Keratinocyte (primary cell): ENCODE measurements at regions not wholly inside any gene's neighbourhood (a gene's known extent, or its start where the extent isn't known, plus 50 kb on each side); places are given as distances from the start of the nearest gene placed in this dataset.

Experiments used
- DNase-seq: peaks from one replicate; pipeline ENCODE4 v3.0.0-alpha.2; 2011; ENCODE audit warnings: low read depth, missing footprints, low spot score
- FAIRE-seq: peaks from 2 replicates; lab custom pipeline; 2011; peaks lifted over from hg19 to GRCh38; lab: Jason Lieb, UNC
- H2AFZ ChIP-seq: 2 replicates; pipeline ENCODE4 v1.6.0; 2012; ENCODE audit warnings: low read length, control low read depth, inconsistent platforms; ENCODE audit not compliant: control insufficient read depth
- H3K27ac ChIP-seq: 2 replicates; pipeline ENCODE4 v1.5.1; 2011; ENCODE audit warnings: low read length; ENCODE audit not compliant: control insufficient read depth, insufficient read depth
- H3K27me3 ChIP-seq: 3 replicates; pipeline ENCODE4 v1.6.0; 2011; ENCODE audit warnings: low read length; ENCODE audit not compliant: control insufficient read depth, insufficient read depth; ENCODE audit errors: extremely low read depth
- H3K36me3 ChIP-seq, 2 experiments: 2 replicates in 1 of 2; 3 replicates in 1 of 2; pipeline ENCODE4 v1.5.1; 2011; ENCODE audit warnings: low read length in 2 of 2, mild to moderate bottlenecking in 1 of 2; ENCODE audit not compliant: control insufficient read depth in 2 of 2, insufficient read depth in 2 of 2; ENCODE audit errors: extremely low read depth in 1 of 2
- H3K4me1 ChIP-seq: 3 replicates; pipeline ENCODE4 v1.5.1; 2011; ENCODE audit warnings: low read length; ENCODE audit not compliant: control insufficient read depth, insufficient read depth; ENCODE audit errors: extremely low read depth
- H3K4me2 ChIP-seq: 3 replicates; pipeline ENCODE4 v1.6.0; 2011; ENCODE audit warnings: low read depth, low read length; ENCODE audit not compliant: control insufficient read depth, insufficient read depth; ENCODE audit errors: extremely low read depth
- H3K4me3 ChIP-seq, 3 experiments: fragments of 200-600 bp in 1 of 3; sonication (generic) in 1 of 3; 2 replicates in 2 of 3; 3 replicates in 1 of 3; pipeline ENCODE4 v1.5.1; 2011 to 2016; ENCODE audit warnings: low read length in 3 of 3, mild to moderate bottlenecking in 3 of 3, control low read depth in 2 of 3, inconsistent platforms in 1 of 3, low read depth in 1 of 3, mixed read lengths in 1 of 3, mixed run types in 1 of 3, moderate library complexity in 1 of 3; ENCODE audit not compliant: control insufficient read depth in 2 of 3, insufficient read depth in 2 of 3; ENCODE audit errors: extremely low read depth in 1 of 3
- H3K79me2 ChIP-seq: 2 replicates; pipeline ENCODE4 v1.6.0; 2012; ENCODE audit warnings: low read length; ENCODE audit not compliant: control insufficient read depth, insufficient read depth
- H3K9ac ChIP-seq: 3 replicates; pipeline ENCODE4 v1.6.0; 2011; ENCODE audit warnings: low read length; ENCODE audit not compliant: control insufficient read depth, insufficient read depth; ENCODE audit errors: extremely low read depth
- H3K9me1 ChIP-seq: 3 replicates; pipeline ENCODE4 v1.6.0; 2011; ENCODE audit warnings: low read length; ENCODE audit not compliant: control insufficient read depth, insufficient read depth; ENCODE audit errors: extremely low read depth
- H3K9me3 ChIP-seq: 2 replicates; pipeline ENCODE4 v1.5.1; 2012; ENCODE audit warnings: low read depth, low read length; ENCODE audit not compliant: control insufficient read depth
- H4K20me1 ChIP-seq: 3 replicates; pipeline ENCODE4 v1.6.0; 2011; ENCODE audit warnings: low read length; ENCODE audit not compliant: control insufficient read depth, insufficient read depth; ENCODE audit errors: extremely low read depth
- EZH2 ChIP-seq: IDR thresholded peaks from one replicate; pipeline ENCODE4 v1.6.1; 2012; ENCODE audit warnings: inconsistent platforms, mild to moderate bottlenecking, low read length, moderate library complexity
- dilution Hi-C: fragments of 300-500 bp; cut with MboI; formaldehyde crosslinking; loops from one replicate; pipeline ENCODE4 v1.7.0; 2020; ENCODE audit warnings: low sequenced_read_pairs; ENCODE audit not compliant: extremely low pct_ligation_motif_present
- TF ChIP-seq, protein P1 (sequence below), 3 experiments: IDR thresholded peaks in 1 of 3; conservative IDR thresholded peaks in 1 of 3; optimal IDR thresholded peaks in 1 of 3; 2 replicates in 2 of 3; 3 replicates in 1 of 3; pipeline versions ENCODE3 to v1.5.1; 2011; ENCODE audit warnings: low read length in 3 of 3, mild to moderate bottlenecking in 3 of 3, moderate library complexity in 2 of 3, control low read depth in 1 of 3, inconsistent platforms in 1 of 3; ENCODE audit not compliant: insufficient read depth in 2 of 3; ENCODE audit errors: extremely low read depth in 1 of 3

DNA sequence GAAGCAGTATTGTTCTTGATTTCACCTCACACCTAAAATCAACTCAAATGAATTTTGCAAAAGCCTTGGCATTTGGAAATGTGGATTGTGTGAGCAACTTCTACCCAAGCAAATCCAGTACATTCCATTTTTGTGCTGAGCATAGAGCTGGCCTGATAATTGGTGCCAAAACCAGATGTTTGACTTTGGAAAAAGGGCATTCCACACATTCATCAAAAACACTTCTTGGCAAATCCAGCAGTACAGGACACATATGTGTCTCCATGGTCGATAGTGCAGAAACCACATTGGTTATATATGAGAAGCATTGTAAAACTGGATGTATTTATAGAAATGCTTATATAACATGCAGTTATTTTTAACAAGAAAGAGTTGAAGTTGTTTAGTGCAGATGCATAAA is 210.4 kb downstream of the KCNK2 start:
- H2AFZ ChIP-seq: no peak overlapping the region
- DNase-seq (no peak), FAIRE-seq (no peak)
- dilution Hi-C loops: no loop called here
- no peak overlapping the region for H3K4me3 ChIP-seq
- no peaks in the 10 kb centered on the region for H3K9me3 ChIP-seq
- no peaks in the 10 kb centered on the region for H3K27me3 ChIP-seq
- H3K36me3 ChIP-seq: no peaks in the 10 kb centered on the region
- H3K9me1 ChIP-seq: no peaks in the 10 kb centered on the region
- H3K79me2 ChIP-seq: no peaks in the 10 kb centered on the region
- no peak overlapping the region for H3K27ac ChIP-seq
- H3K9ac ChIP-seq: no peak overlapping the region
- no peak overlapping the region for H3K4me2 ChIP-seq
- TF ChIP-seq, protein P1, sequence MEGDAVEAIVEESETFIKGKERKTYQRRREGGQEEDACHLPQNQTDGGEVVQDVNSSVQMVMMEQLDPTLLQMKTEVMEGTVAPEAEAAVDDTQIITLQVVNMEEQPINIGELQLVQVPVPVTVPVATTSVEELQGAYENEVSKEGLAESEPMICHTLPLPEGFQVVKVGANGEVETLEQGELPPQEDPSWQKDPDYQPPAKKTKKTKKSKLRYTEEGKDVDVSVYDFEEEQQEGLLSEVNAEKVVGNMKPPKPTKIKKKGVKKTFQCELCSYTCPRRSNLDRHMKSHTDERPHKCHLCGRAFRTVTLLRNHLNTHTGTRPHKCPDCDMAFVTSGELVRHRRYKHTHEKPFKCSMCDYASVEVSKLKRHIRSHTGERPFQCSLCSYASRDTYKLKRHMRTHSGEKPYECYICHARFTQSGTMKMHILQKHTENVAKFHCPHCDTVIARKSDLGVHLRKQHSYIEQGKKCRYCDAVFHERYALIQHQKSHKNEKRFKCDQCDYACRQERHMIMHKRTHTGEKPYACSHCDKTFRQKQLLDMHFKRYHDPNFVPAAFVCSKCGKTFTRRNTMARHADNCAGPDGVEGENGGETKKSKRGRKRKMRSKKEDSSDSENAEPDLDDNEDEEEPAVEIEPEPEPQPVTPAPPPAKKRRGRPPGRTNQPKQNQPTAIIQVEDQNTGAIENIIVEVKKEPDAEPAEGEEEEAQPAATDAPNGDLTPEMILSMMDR (optimal IDR thresholded peaks at IDR 0.05 in 1 of 3, IDR thresholded peaks at IDR 0.05 in 1 of 3, conservative IDR thresholded peaks at IDR 0.05 in 1 of 3; ENCODE audit: extremely low read depth in 1 of 3, insufficient read depth in 2 of 3, low read length in 3 of 3): no peak
- no peak for TF ChIP-seq EZH2
- H3K4me1 ChIP-seq: no peaks in the 10 kb centered on the region
- H4K20me1 ChIP-seq: no peaks in the 10 kb centered on the region

DNA sequence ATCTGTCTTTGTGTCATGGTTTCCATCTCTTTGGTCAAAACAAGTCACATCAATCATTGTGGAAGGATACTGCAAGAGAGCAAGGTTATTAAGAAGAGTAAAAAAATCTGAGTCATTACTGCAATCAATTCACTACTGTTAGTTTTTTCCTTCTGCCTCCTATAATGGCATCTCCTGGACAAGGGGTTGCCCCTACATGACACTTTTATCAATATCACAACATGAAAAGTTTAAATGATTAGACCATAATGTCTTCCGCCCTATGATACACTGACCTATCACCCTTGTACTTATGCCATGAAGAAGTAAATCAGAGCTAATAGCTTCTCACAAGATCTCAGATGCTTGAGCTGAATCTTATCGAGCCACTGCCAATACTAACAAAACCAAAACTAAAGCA is 223.9 kb downstream of the KCNK2 start:
- Histone ChIP-seq H3K4me2 (no peak overlapping the region), H3K27ac (no peak overlapping the region), H2AFZ (no peak overlapping the region), H4K20me1 (no peaks in the 10 kb centered on the region), H3K36me3 (no peaks in the 10 kb centered on the region), H3K79me2 (no peaks in the 10 kb centered on the region), H3K9ac (no peak overlapping the region), H3K27me3 (no peaks in the 10 kb centered on the region), H3K4me3 (no peak overlapping the region), H3K9me1 (no peaks in the 10 kb centered on the region), H3K4me1 (no peaks in the 10 kb centered on the region), H3K9me3 (no peaks in the 10 kb centered on the region)
- no peak for DNase-seq
- dilution Hi-C loops: no loop called here
- FAIRE-seq: no peak
- TF ChIP-seq, protein P1 (optimal IDR thresholded peaks at IDR 0.05 in 1 of 3, IDR thresholded peaks at IDR 0.05 in 1 of 3, conservative IDR thresholded peaks at IDR 0.05 in 1 of 3; ENCODE audit: extremely low read depth in 1 of 3, insufficient read depth in 2 of 3, low read length in 3 of 3): no peak
- no peak for TF ChIP-seq EZH2
